ENCODE measurements at regions not wholly inside any gene's neighbourhood (a gene's known extent, or its start where the extent isn't known, plus 50 kb on each side); places are given as distances from the start of the nearest gene placed in this dataset.

DNA sequence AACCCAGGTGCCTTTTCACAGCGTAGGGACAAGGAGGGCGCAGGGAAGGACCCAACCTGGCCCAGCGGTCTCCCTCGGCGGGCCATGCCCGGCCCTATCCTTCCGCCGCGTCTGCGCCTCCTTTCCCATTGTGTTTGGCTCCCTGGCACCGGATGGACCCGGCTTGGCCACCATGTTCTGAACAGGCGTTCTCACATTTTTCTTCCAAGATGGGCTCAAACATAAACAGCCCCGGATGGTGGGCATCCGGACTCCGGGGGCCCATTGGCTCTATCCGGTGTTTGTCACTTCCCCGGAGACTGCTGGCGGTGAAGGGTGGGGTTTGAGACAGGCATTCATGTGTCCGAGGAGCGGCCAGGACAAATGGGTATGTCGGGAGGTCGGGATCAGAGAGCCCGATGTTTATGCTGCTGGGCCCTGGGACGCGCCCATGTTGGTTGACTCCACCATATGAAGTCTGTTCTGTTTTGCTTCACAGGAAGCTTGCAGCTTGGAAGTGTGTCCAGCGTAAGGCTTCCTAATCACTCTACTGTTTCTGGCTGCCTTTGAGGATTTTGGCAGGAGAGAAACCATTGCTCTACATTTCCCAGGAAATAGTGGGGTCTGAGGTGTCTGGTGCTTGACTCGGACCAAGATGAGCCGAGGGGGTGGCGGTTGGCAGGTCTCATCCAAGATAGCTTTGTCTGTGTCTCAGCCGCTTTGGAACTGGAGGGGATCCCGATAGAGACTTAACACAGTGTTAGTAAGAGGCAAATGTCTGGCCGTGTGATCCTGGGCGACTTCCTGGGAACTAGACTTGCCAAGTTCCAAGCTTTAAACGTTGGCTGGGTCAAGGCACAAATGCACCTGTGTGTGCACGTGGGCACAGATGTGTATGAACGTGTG is 188.3 kb downstream of the IRF8 start:
- no peak for DNase-seq
- no peaks in the 10 kb centered on the region for H3K9me3 ChIP-seq (ENCODE audit: control insufficient read depth, low read length)
- H3K4me1 ChIP-seq (ENCODE audit: control insufficient read depth, insufficient read depth, low read length, poor library complexity, severe bottlenecking): no peaks in the 10 kb centered on the region
- no peak overlapping the region for H3K27ac ChIP-seq (ENCODE audit: insufficient read depth, low read length, poor library complexity, severe bottlenecking)
- no peaks in the 10 kb centered on the region for H3K27me3 ChIP-seq (replicated peaks; ENCODE audit: control insufficient read depth, insufficient read depth, low read length, poor library complexity, severe bottlenecking)
- no peaks in the 10 kb centered on the region for H3K36me3 ChIP-seq (ENCODE audit: control insufficient read depth, insufficient read depth, low read length)
- no peak overlapping the region for H3K4me3 ChIP-seq (ENCODE audit: insufficient read depth, low read depth, low read length, poor library complexity, severe bottlenecking)

- Histone ChIP-seq H3K9me3 (ENCODE audit: control insufficient read depth, low read length) (no peaks in the 10 kb centered on the region), H3K4me3 (ENCODE audit: insufficient read depth, low read depth, low read length, poor library complexity, severe bottlenecking) (no peak overlapping the region), H3K4me1 (ENCODE audit: control insufficient read depth, insufficient read depth, low read length, poor library complexity, severe bottlenecking) (no peaks in the 10 kb centered on the region), H3K27me3 (replicated peaks; ENCODE audit: control insufficient read depth, insufficient read depth, low read length, poor library complexity, severe bottlenecking) (no peaks in the 10 kb centered on the region), H3K36me3 (ENCODE audit: control insufficient read depth, insufficient read depth, low read length) (no peaks in the 10 kb centered on the region), H3K27ac (ENCODE audit: insufficient read depth, low read length, poor library complexity, severe bottlenecking) (no peak overlapping the region)
- no peak for DNase-seq
These were observed 188.9 kb downstream of the IRF8 start for GRCh38 chr16:86087896-86088230.

DNA sequence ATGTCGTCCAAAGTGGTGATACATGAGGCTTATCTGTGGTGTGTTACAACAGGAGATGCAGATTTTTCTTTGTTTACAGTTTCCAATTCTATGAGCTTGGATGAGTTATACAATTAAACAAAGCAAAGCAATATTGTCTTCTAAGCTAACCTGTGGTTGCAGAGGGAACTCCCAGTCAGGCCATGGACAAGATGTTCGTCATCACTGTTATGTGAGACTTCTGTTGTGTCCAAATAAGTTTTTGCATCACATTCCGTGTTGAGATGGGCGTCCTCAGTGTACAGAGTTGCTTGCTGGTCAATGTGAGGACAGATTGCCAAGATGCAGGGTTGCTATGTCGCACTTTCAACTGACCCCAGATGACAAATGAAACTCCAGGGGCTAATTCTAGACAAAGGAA is 189.3 kb downstream of the IRF8 start:
- no peaks in the 10 kb centered on the region for H3K9me3 ChIP-seq (ENCODE audit: control insufficient read depth, low read length)
- H3K4me1 ChIP-seq (ENCODE audit: control insufficient read depth, insufficient read depth, low read length, poor library complexity, severe bottlenecking): no peaks in the 10 kb centered on the region
- H3K27me3 ChIP-seq (replicated peaks; ENCODE audit: control insufficient read depth, insufficient read depth, low read length, poor library complexity, severe bottlenecking): no peaks in the 10 kb centered on the region
- H3K36me3 ChIP-seq (ENCODE audit: control insufficient read depth, insufficient read depth, low read length): no peaks in the 10 kb centered on the region
- DNase-seq: no peak
- H3K4me3 ChIP-seq (ENCODE audit: insufficient read depth, low read depth, low read length, poor library complexity, severe bottlenecking): no peak overlapping the region
- no peak overlapping the region for H3K27ac ChIP-seq (ENCODE audit: insufficient read depth, low read length, poor library complexity, severe bottlenecking)

DNA sequence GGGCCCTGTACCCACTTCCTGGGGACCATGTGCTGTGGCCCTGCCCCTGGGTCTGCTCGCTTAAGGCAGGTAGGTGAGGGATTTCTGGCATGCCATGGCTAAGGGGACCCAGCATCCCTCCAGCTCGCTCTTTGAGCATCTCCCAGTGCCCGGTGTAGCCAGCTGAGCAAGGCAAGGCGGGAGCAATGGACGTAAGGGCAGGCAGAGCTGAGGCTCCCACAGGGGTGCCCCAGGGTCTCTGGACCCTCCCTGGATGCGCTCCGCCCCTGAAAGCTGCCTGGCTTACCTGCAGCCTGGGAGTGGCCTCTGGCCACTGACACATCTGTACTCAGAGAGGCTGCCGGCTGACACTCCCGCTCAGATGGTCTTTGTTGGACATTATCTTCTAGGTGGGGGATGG is 189.9 kb downstream of the IRF8 start:
- Histone ChIP-seq H3K36me3 (ENCODE audit: control insufficient read depth, insufficient read depth, low read length) (no peaks in the 10 kb centered on the region), H3K4me1 (ENCODE audit: control insufficient read depth, insufficient read depth, low read length, poor library complexity, severe bottlenecking) (no peaks in the 10 kb centered on the region), H3K27ac (ENCODE audit: insufficient read depth, low read length, poor library complexity, severe bottlenecking) (no peak overlapping the region), H3K27me3 (replicated peaks; ENCODE audit: control insufficient read depth, insufficient read depth, low read length, poor library complexity, severe bottlenecking) (no peaks in the 10 kb centered on the region), H3K9me3 (ENCODE audit: control insufficient read depth, low read length) (no peaks in the 10 kb centered on the region), H3K4me3 (ENCODE audit: insufficient read depth, low read depth, low read length, poor library complexity, severe bottlenecking) (no peak overlapping the region)
- no peak for DNase-seq

- Histone ChIP-seq H3K36me3 (ENCODE audit: control insufficient read depth, insufficient read depth, low read length) (no peaks in the 10 kb centered on the region), H3K4me3 (ENCODE audit: insufficient read depth, low read depth, low read length, poor library complexity, severe bottlenecking) (no peak overlapping the region), H3K27me3 (replicated peaks; ENCODE audit: control insufficient read depth, insufficient read depth, low read length, poor library complexity, severe bottlenecking) (no peaks in the 10 kb centered on the region), H3K27ac (ENCODE audit: insufficient read depth, low read length, poor library complexity, severe bottlenecking) (no peak overlapping the region), H3K9me3 (ENCODE audit: control insufficient read depth, low read length) (no peaks in the 10 kb centered on the region), H3K4me1 (ENCODE audit: control insufficient read depth, insufficient read depth, low read length, poor library complexity, severe bottlenecking) (no peaks in the 10 kb centered on the region)
- DNase-seq: no peak
These were observed 190.5 kb downstream of the IRF8 start for GRCh38 chr16:86089334-86089900.

DNA sequence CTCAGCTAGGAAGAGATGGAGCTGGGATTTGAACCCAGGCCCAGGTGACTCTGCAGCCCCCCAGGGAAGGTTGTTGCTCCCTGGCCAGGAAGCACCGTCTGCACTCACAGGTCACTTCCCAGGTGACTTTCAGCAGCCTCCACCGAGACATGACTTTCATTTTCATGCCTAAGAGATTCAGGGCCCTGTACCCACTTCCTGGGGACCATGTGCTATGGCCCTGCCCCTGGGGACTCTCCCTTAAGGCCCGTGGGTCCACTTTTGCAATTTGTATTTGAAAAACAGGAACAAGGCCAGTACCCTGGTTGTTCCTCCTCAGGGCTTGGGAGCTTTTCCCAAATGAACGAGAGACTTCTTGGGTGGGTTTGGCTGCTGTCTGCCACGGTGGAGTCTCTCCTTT is 191.0 kb downstream of the IRF8 start:
- no peak overlapping the region for H3K27ac ChIP-seq (ENCODE audit: insufficient read depth, low read length, poor library complexity, severe bottlenecking)
- H3K36me3 ChIP-seq (ENCODE audit: control insufficient read depth, insufficient read depth, low read length): no peaks in the 10 kb centered on the region
- H3K9me3 ChIP-seq (ENCODE audit: control insufficient read depth, low read length): no peaks in the 10 kb centered on the region
- no peak for DNase-seq
- H3K4me3 ChIP-seq (ENCODE audit: insufficient read depth, low read depth, low read length, poor library complexity, severe bottlenecking): no peak overlapping the region
- no peaks in the 10 kb centered on the region for H3K27me3 ChIP-seq (replicated peaks; ENCODE audit: control insufficient read depth, insufficient read depth, low read length, poor library complexity, severe bottlenecking)
- H3K4me1 ChIP-seq (ENCODE audit: control insufficient read depth, insufficient read depth, low read length, poor library complexity, severe bottlenecking): no peaks in the 10 kb centered on the region

DNA sequence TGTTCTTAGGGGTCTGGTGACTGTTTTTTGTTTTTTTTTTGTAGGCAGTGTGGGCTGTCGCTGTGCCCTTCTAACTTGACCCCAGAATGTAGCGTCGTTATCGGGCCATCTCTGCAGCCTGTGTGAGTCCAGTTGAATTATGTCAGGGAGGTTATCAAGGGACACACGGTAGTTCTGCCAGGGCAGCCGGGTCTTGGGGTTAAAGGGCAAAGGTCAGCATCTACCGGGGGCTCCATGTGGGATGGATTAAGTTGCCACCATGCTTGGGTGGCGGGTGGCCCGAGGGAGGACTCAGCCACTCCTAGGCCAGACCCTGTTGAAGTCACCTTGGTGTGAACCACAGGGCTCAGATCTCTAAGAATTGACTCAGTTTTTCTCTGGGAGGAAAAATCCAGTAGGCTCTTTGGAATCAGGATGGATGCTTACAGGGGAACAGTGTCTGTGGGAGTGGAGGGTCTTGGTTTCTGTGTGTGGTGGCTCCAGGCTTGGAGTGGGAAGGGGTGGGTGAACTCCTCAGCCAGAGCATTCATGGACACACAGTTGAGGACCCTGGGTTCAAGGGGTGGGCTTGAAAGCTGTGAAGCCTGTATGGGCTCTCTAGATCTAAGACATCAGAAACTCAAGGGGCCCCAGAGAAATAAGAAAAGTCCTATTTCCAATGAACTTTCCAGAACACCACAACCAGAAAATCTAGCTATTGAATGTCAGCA is 191.7 kb downstream of the IRF8 start:
- H3K9me3 ChIP-seq (ENCODE audit: control insufficient read depth, low read length): no peaks in the 10 kb centered on the region
- no peaks in the 10 kb centered on the region for H3K4me1 ChIP-seq (ENCODE audit: control insufficient read depth, insufficient read depth, low read length, poor library complexity, severe bottlenecking)
- H3K4me3 ChIP-seq (ENCODE audit: insufficient read depth, low read depth, low read length, poor library complexity, severe bottlenecking): no peak overlapping the region
- H3K27me3 ChIP-seq (replicated peaks; ENCODE audit: control insufficient read depth, insufficient read depth, low read length, poor library complexity, severe bottlenecking): no peaks in the 10 kb centered on the region
- H3K27ac ChIP-seq (ENCODE audit: insufficient read depth, low read length, poor library complexity, severe bottlenecking): no peak overlapping the region
- no peaks in the 10 kb centered on the region for H3K36me3 ChIP-seq (ENCODE audit: control insufficient read depth, insufficient read depth, low read length)
- DNase-seq: no peak

DNA sequence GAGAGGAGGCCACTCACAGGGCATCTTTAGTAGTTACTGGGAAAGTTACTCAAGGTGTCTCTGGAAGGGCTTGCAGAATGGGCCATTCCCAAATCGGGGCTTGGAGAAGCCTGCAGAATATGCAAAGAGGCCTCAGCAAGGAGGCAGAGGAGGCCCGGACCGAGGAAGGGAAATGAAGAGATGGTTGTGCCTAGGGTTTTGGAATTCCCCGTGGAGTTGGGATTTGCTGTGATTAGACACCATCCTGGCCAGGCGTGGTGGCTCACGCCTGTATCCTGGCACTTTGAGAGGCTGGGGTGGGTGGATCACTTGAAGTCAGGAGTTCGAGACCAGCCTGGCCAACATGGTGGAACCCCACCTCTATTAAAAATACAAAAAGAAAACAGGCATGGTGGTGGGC is 193.0 kb downstream of the IRF8 start:
- no peak for DNase-seq
- H3K27me3 ChIP-seq (replicated peaks; ENCODE audit: control insufficient read depth, insufficient read depth, low read length, poor library complexity, severe bottlenecking): no peaks in the 10 kb centered on the region
- H3K9me3 ChIP-seq (ENCODE audit: control insufficient read depth, low read length): no peaks in the 10 kb centered on the region
- H3K27ac ChIP-seq (ENCODE audit: insufficient read depth, low read length, poor library complexity, severe bottlenecking): no peak overlapping the region
- no peaks in the 10 kb centered on the region for H3K36me3 ChIP-seq (ENCODE audit: control insufficient read depth, insufficient read depth, low read length)
- no peaks in the 10 kb centered on the region for H3K4me1 ChIP-seq (ENCODE audit: control insufficient read depth, insufficient read depth, low read length, poor library complexity, severe bottlenecking)
- no peak overlapping the region for H3K4me3 ChIP-seq (ENCODE audit: insufficient read depth, low read depth, low read length, poor library complexity, severe bottlenecking)

GRCh38 chr16:86092586-86093480 is 193.9 kb downstream of the IRF8 start:
- Histone ChIP-seq H3K27ac (ENCODE audit: insufficient read depth, low read length, poor library complexity, severe bottlenecking) (no peak overlapping the region), H3K9me3 (ENCODE audit: control insufficient read depth, low read length) (no peaks in the 10 kb centered on the region), H3K27me3 (replicated peaks; ENCODE audit: control insufficient read depth, insufficient read depth, low read length, poor library complexity, severe bottlenecking) (no peaks in the 10 kb centered on the region), H3K36me3 (ENCODE audit: control insufficient read depth, insufficient read depth, low read length) (no peaks in the 10 kb centered on the region), H3K4me1 (ENCODE audit: control insufficient read depth, insufficient read depth, low read length, poor library complexity, severe bottlenecking) (no peaks in the 10 kb centered on the region), H3K4me3 (ENCODE audit: insufficient read depth, low read depth, low read length, poor library complexity, severe bottlenecking) (no peak overlapping the region)
- DNase-seq: no peak
